GM18873 (cell line): ENCODE measurements at regions not wholly inside any gene's neighbourhood (a gene's known extent, or its start where the extent isn't known, plus 50 kb on each side); places are given as distances from the start of the nearest gene placed in this dataset.
"Not testable (repeated sequence)": the region's sequence is repeated elsewhere in the genome, so short reads cannot be mapped to it uniquely, and the experiment has no call there.

Source experiments
- ATAC-seq: cut with Tn5 transposase; IDR thresholded peaks from one replicate; pipeline ENCODE4 v1.9.1; 2021; ENCODE audit warnings: mild to moderate bottlenecking, moderate library complexity, moderate number of reproducible peaks; ENCODE audit not compliant: unreplicated experiment, low FRiP score

GRCh38 chr4:107332656-107333055, 296.5 kb upstream of the DKK2 start:
- not testable (repeated sequence) for ATAC-seq

- ATAC-seq: no peak
Observed at GRCh38 chr4:107330916-107331315, 294.8 kb upstream of the DKK2 start.

GRCh38 chr4:107319386-107319785, 283.3 kb upstream of the DKK2 start:
- ATAC-seq: no peak

DNA sequence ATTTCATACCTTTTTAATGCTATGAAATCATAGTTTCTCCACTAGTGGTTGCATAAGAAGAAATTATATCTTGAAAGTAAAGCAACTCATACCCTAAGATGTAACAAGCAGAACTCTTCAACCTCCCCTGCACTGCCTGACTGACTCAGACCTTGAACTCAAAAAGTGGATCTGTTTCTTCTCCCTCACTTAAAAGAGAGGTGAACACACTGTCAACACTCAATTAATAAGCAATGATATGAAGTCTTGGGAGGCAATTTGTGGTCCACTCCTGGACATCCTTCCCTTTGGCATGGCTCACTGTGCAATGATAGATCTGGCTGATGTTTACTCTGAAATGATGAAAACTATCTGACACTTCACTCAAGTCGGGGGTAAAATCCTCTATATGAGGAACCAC, 282.0 kb upstream of the DKK2 start:
- no peak for ATAC-seq

DNA sequence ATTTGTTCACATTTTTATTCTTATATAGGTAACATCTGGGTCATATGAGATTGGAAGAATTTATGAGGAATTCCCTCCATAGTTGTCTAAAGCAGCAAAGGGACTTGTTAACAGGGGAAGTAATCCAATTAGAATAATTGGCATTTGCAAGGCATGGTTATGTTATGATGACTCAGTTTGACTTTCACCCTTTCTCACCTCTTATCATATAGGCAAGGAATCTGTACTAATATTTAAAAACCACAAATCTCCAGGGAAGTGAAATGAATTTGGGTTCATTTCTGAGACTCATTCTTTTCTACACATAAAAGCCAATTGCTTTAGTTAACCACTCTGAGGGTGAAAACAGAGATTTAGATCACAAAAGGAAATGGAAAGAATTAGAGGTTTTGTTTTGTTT, 281.5 kb upstream of the DKK2 start:
- no peak for ATAC-seq

DNA sequence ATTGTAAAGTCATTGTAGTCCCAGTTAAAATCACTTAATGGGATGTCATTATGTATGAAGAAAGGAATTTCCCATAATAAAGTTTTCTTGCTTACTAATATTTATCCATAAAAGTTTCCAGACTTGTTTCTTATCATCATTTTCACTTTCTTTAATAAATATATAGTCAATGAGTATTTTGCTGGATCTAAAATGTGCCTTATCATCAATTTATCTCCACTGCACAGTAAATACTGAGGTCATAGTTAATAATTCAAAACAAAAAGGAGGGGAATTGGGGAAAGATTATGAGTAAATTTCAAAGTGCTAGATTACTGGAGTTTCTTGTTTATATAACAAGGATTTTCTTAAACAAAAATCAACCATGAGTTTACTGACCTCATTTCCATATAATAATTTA, 279.5 kb upstream of the DKK2 start:
- ATAC-seq: no peak

DNA sequence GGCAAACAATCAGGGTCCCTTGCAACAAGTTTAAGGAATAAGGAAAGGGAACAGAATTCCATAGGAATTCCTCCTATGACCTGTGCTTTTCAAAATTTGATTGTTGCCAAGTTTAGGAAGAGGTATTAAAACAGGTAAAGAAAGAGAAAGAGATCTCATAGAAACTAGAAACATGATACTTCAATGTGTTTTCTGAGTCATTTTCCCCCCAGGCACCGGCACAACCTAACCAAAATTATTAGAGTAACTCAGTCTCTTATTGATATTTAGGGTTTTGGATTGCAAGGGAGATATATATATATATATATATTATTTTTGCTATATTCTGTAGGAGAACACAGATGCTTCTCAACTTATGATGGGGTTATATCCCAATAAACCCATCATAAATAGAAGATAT, 278.0 kb upstream of the DKK2 start:
- no peak for ATAC-seq

- no peak for ATAC-seq
Observed at GRCh38 chr4:107312366-107312765, 276.3 kb upstream of the DKK2 start.

DNA sequence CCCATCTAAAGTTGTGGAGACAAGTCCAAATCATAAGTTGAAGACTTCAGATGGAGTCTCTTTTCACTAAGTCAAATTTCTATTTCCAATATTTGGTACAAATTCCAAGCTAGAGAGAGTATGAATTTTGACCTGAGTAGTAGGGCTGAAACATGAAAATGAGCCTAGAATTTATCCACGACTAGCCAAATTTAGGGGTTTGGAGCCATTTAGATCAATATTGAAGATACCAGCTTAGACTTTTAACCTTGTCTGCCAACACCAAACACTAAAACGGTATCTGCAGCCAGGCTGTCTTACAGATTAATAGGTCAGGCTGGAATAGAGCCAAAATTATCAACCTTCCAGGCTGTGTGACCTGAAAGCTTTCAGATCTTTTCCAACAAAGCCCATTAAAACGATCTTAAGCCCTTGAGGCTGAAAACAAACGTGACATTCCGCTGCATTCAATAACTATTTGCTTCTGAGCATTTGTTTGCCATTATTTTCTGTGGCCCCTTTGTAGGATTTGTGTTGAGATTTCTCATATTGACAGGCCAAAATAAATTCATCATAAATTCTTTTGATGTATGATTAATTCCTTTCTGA, 268.7 kb upstream of the DKK2 start:
- ATAC-seq: no peak

GRCh38 chr4:107299646-107300045, 263.5 kb upstream of the DKK2 start:
- ATAC-seq: no peak

DNA sequence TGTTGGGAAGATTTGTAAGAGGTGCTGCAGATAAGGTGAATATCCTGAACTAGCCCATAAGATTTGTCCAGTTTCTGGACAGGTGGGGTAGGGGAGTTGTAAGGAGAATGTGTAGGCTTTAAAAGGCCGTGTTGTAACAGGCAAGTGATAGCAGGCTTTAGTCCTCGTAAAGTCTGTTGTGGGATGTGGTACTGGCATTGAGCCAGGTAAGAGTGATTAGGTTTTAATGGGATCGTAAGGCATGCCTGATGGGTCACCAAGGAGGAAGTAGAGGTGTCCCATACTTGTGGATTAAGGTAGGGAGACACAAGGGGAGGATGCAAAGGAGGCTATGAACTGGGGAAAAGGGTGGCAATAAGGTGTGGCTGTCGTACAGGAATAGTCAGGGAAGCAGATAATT, 256.9 kb upstream of the DKK2 start:
- ATAC-seq: no peak

DNA sequence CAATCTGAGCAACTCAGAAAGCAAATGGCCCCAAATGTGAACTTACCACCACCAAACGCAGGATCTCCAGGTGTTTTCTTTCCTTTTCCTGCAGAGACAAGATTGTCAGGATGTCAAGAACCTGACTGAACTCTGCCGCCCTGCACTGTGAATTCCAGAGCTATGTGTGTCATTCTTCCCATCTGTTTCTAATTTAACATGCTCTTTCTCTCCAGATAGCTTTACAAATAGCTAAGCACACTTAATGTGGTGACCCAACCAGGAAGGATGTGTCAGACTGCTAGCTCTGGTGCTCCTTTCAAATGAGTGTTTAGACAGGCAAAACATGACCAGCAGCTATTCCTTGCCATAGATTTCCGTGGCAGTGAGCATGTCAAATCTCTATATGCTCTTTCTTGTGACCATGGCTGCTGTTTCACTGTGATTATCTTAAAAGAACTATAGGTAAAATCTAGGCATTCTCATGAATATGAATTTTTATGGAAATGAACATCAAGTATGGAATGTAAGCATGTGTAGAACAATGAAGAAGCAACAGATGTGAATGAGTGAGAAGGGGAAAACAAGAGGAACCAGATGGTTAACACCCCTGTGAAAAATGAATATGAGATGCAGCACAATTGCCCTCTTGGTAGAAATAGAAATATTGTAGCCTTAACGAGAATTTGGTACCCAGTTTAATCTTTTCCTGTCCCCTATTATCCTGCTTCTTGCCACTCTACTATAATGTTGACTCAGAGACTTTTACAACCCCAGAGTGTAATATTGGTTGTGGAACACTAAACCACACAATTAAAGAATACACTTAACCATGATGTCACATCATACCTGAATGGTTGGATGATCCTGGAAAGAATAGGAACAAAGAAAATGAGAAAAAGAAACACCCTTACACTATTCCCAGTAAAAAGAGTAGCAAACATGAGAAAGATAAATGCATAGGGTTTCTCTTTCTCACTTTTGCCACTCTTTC, 247.8 kb upstream of the DKK2 start:
- no peak for ATAC-seq

DNA sequence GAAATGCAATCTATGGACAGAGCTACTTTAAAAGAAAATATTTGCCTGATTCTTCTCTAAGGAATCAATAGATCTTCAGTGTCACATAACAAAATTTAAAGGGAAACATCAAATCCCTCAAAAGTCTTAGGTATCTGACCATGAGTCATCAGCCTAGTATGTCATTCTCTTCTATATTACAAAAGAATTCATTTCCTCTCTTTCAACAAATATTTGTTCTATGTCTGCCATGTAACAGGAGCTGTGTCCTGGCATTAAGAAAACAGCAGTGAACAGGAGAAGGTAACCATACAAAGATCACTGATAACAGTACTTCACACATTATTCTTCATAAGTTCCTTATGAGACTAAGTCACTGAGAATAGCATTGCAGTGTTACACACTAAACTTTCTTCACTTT, 243.6 kb upstream of the DKK2 start:
- ATAC-seq: no peak

DNA sequence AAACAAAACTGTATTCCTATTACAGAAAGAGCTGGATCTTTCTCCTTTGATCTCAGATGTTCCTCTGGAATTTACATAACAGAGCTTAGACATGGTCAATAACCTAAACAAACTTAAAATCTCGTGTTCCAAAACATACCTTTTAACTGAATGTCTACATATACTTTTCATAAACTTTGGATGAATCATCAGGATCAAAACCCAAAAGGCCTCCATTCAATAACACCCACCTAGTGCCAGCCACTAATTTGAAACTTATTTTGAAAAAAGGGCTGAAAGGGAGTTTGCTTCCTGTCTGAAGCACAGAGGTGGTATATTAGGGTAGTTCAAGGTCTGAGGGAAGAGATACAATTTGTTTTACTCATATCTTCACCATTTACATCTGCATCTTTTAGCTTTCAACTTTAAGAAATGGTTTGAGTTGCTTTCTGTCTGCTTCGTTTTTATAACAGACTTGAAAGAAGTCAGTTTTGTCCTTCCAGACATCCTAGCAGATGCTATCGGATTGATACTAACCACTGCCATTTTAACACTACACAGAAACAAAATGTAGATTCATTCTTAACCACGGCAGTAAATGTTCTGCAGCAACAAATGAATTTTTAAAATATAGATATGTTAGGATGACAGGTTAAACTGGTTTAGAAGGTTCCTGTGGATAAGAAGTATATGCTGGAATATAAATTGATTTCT, 242.8 kb upstream of the DKK2 start:
- ATAC-seq: no peak

DNA sequence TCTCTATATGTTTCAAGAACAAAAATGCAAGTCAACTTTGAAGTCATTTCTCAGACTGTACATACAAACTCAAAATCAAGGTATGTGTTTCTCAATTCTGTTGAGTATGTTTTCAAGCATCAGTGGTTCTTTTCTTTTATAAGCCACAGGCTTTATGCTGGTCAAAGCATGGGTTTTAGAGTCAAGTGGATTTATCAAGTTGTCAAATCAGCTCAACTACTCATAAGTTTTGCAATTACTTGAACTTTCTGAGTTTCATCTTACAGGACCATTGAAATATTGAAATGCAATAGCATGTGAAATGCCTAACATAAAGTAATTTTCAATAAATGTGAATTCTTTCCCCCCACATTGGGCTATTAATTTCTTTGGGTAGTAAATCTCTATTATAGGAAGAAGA, 239.9 kb upstream of the DKK2 start:
- no peak for ATAC-seq

DNA sequence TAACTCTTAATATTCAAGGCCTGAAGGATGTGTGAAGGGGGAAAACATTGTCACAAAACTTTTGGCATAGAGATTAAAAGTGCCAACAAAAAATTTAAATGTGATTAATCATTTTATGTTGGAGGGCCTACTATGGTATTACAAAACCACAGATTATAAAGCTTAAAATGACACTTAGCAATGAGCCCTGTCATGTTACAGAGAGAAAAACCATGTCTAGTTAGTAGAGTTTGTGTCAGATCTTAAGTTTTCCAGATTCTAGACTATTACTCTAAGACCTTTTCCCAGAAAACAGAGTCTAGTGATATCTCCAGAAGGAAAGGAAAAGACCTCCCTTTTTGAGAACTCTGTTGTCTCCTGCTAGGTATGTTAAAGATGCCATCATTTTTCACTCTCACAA, 239.1 kb upstream of the DKK2 start:
- no peak for ATAC-seq

GRCh38 chr4:107270614-107271013, 234.5 kb upstream of the DKK2 start:
- no peak for ATAC-seq

DNA sequence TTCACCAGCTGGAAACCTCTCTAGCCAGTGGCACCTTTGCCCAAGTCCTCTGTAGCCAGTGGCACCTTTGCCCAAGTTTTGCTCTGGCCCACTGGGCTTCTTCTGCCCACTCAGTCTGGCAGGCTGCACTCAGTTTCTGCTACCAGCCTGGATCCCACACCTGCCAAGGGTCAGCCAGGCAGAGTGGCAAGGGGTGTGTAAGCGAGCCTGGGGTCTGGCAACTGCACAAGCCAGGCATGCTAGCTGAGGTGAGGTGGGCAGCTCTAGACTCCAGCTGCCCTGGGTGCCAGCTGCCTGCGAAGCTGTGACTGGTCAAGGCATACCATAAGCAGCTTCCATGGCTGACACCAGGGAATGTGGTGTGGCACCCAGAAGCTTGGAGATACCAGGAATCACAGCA, 233.1 kb upstream of the DKK2 start:
- no peak for ATAC-seq

DNA sequence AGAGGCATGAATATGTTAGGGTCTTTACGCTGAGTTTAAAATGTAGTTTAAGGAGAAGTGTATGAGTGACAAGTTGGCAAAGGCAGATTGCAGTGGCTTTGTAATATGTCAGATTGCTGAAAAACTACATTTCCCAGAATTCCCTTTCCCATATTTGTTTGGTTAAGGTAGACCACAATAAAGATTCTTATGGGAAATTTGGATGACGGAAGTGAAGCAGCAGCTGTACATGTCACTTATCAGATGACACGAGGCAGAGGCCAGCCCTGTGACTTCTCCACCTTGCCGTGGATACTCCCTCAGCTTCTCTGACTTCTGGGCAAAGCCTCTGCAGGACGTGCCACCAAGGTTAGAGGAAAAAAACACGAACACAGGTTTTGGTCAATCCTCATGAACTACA, 229.7 kb upstream of the DKK2 start:
- no peak for ATAC-seq

GRCh38 chr4:107261241-107261874, 225.2 kb upstream of the DKK2 start:
- ATAC-seq: no peak

- no peak for ATAC-seq
Observed at GRCh38 chr4:107258359-107258758, 222.2 kb upstream of the DKK2 start.
